Endodermal cell (in vitro differentiated cells): ENCODE measurements at regions not wholly inside any gene's neighbourhood (a gene's known extent, or its start where the extent isn't known, plus 50 kb on each side); places are given as distances from the start of the nearest gene placed in this dataset.

Experiments used
- DNase-seq: peaks from one replicate; pipeline ENCODE4 v3.0.0-alpha.2; 2017
- H3K27ac ChIP-seq: 2 replicates; pipeline ENCODE4 v1.5.1; 2013; ENCODE audit warnings: mild to moderate bottlenecking, low read depth, low read length, moderate library complexity
- H3K27me3 ChIP-seq: 2 replicates; pipeline ENCODE4 v1.6.1; 2013; ENCODE audit warnings: mild to moderate bottlenecking, low read length, moderate library complexity; ENCODE audit not compliant: insufficient read depth, control insufficient read depth, poor library complexity, severe bottlenecking
- H3K36me3 ChIP-seq: 2 replicates; pipeline ENCODE4 v1.7.0; 2013; ENCODE audit warnings: mild to moderate bottlenecking, low read length, moderate library complexity; ENCODE audit not compliant: control insufficient read depth, insufficient read depth
- H3K4me1 ChIP-seq: one replicate; pipeline ENCODE4 v1.7.0; 2013; ENCODE audit warnings: low read length; ENCODE audit not compliant: control insufficient read depth, insufficient read depth
- H3K4me3 ChIP-seq: 2 replicates; pipeline ENCODE4 v1.5.1; 2013; ENCODE audit warnings: mild to moderate bottlenecking, low read length, moderate library complexity
- H3K9ac ChIP-seq: 2 replicates; pipeline ENCODE4 v1.6.1; 2013; ENCODE audit warnings: mild to moderate bottlenecking, low read length, moderate library complexity; ENCODE audit not compliant: poor library complexity, severe bottlenecking; ENCODE audit errors: extremely low read depth
- H3K9me3 ChIP-seq: 2 replicates; pipeline ENCODE4 v1.6.1; 2013; ENCODE audit warnings: mild to moderate bottlenecking, low read length, moderate library complexity; ENCODE audit not compliant: control insufficient read depth
- H3K27ac Mint-ChIP-seq: 2 replicates; pipeline ENCODE4 v1.8.0; 2020; ENCODE audit warnings: mixed read lengths
- H3K27me3 Mint-ChIP-seq: 2 replicates; pipeline ENCODE4 v1.8.0; 2021; ENCODE audit warnings: mild to moderate bottlenecking, mixed read lengths; ENCODE audit not compliant: insufficient read depth
- H3K36me3 Mint-ChIP-seq: 2 replicates; pipeline ENCODE4 v1.8.0; 2020; ENCODE audit warnings: low read depth, mixed read lengths
- H3K4me1 Mint-ChIP-seq: 2 replicates; pipeline ENCODE4 v1.8.0; 2020; ENCODE audit warnings: mixed read lengths
- H3K4me3 Mint-ChIP-seq: 2 replicates; pipeline ENCODE4 v1.8.0; 2020; ENCODE audit warnings: mild to moderate bottlenecking, moderate library complexity, mixed read lengths
- H3K9me3 Mint-ChIP-seq: 2 replicates; pipeline ENCODE4 v1.8.0; 2020; ENCODE audit warnings: mild to moderate bottlenecking, mixed read lengths
- WGBS, 2 experiments: methylation state at CpG; one replicate each; pipeline versions ENCODE4 v1.1.5 to v1.1.7; 2013; ENCODE audit warnings: missing lambda C conversion rate in 2 of 2, mixed read lengths in 1 of 2; ENCODE audit not compliant: insufficient coverage in 1 of 2, insufficient read length in 1 of 2; 5-methylcytosine and 5-hydroxymethylcytosine counted together
- TF ChIP-seq, protein P1 (sequence below): fragments of 200-600 bp; sonication (generic); conservative IDR thresholded peaks from 2 replicates; pipeline ENCODE4 v1.5.0; 2021; ENCODE audit warnings: antibody characterized with exemption, mild to moderate bottlenecking

DNA sequence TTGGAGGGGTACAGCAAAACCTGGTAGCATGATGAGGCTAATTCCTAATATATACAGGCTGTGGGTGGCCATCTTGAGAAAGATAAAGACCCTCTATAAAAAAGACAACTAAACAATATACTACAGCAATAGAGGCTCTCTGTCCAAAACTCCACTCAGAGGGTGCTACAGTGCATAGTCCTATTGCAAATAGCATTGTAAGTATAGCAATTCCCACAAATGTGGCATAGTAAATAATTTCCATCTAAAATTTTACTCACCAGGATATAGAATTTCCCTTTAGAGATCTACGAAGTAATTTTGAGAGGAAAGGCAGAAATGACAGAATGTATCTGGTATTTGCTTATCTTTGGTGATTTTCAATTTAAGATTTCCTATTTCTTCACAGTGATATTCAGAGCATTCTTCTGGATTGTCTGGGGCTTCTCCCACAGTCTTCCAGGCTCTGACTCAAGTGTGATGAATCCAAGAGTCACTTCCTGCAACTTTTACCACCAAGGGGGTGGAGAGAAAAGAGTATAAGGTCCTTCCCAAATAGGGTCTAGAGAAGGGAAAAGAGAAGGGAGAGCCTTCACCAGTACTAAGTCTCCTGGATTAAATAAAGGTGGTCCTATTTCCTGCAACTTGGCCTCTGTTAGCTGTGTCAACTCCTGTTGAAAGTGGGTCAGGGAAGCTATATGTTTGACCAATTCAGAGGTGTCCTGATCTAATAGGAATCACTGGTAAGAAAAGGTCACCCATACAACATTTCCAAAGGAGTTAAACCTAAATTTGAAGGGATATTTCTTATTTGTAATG lies 1054.7 kb upstream of the CNTN5 start:
- no peak overlapping the region for H3K27ac Mint-ChIP-seq
- no peak overlapping the region for H3K4me3 Mint-ChIP-seq
- Histone ChIP-seq H3K36me3 (no peaks in the 10 kb centered on the region), H3K9me3 (no peaks in the 10 kb centered on the region), H3K9ac (no peak overlapping the region), H3K4me3 (no peak overlapping the region), H3K4me1 (no peaks in the 10 kb centered on the region), H3K27me3 (no peaks in the 10 kb centered on the region), H3K27ac (no peak overlapping the region)
- TF ChIP-seq, protein P1, sequence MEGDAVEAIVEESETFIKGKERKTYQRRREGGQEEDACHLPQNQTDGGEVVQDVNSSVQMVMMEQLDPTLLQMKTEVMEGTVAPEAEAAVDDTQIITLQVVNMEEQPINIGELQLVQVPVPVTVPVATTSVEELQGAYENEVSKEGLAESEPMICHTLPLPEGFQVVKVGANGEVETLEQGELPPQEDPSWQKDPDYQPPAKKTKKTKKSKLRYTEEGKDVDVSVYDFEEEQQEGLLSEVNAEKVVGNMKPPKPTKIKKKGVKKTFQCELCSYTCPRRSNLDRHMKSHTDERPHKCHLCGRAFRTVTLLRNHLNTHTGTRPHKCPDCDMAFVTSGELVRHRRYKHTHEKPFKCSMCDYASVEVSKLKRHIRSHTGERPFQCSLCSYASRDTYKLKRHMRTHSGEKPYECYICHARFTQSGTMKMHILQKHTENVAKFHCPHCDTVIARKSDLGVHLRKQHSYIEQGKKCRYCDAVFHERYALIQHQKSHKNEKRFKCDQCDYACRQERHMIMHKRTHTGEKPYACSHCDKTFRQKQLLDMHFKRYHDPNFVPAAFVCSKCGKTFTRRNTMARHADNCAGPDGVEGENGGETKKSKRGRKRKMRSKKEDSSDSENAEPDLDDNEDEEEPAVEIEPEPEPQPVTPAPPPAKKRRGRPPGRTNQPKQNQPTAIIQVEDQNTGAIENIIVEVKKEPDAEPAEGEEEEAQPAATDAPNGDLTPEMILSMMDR, result no peak
- WGBS, 2 experiments, result 100% methylated on average over 1 of the region's 1 CpG; no CpG with 5 or more reads in 1 of the 2 experiments
- no peaks in the 10 kb centered on the region for H3K36me3 Mint-ChIP-seq
- peaks cover 6% of the 10 kb centered on the region for H3K4me1 Mint-ChIP-seq
- no peaks in the 10 kb centered on the region for H3K27me3 Mint-ChIP-seq
- no peaks in the 10 kb centered on the region for H3K9me3 Mint-ChIP-seq
- DNase-seq, result no peak

DNA sequence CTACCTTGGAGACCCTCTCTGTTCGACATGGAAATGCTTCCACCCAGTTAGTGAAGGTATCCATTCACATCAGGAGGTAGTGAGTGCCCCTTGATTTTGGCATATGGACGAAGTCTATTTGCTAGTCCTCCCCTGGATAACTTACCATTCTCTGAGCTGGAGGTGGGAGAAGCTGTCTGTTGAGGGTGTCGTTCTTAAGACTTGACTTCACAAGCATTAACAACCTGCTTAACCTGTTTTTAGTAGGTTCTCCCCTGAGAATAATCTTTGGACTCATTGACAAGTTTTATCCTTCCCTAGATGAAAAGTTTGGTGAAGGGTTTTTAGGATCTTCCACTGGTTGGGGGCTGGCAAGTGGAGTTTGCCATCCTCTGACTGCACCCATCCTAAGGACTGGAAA lies 1053.8 kb upstream of the CNTN5 start:
- Mint-ChIP-seq H3K4me3 (no peak overlapping the region), H3K36me3 (no peaks in the 10 kb centered on the region), H3K27ac (no peak overlapping the region), H3K9me3 (no peaks in the 10 kb centered on the region), H3K4me1 (peaks cover 6% of the 10 kb centered on the region), H3K27me3 (no peaks in the 10 kb centered on the region)
- H3K27me3 ChIP-seq, result no peaks in the 10 kb centered on the region
- 85 to 93% methylated on average over 3 of the region's 3 CpGs for WGBS, 2 experiments
- no peaks in the 10 kb centered on the region for H3K4me1 ChIP-seq
- no peak overlapping the region for H3K27ac ChIP-seq
- H3K9me3 ChIP-seq, result no peaks in the 10 kb centered on the region
- no peak for DNase-seq
- no peak overlapping the region for H3K4me3 ChIP-seq
- TF ChIP-seq, protein P1, result no peak
- H3K36me3 ChIP-seq, result no peaks in the 10 kb centered on the region
- H3K9ac ChIP-seq, result no peak overlapping the region

DNA sequence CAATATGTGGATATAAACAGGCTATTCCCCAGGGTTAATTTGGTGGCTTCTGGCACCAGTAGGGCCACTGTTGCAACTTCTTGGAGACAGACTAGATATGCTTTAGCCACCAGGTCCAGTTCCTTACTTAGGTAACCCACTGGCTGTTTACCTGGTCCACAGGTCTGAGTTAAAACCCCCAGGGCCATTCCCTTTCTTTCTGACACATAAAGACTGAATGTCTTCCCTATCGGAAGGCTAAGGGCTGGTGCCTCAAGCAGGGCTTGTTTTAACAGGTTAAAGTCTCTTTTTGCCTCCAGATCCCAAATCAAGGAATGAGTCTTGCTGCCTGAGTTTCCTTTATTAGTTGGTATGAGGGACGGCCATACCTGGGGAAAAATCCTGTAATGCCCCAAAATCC lies 1052.7 kb upstream of the CNTN5 start:
- no peak overlapping the region for H3K9ac ChIP-seq
- H3K9me3 ChIP-seq, result no peaks in the 10 kb centered on the region
- no peak overlapping the region for H3K4me3 ChIP-seq
- WGBS, 2 experiments, result 75 to 93% methylated on average over 2 of the region's 2 CpGs
- Mint-ChIP-seq H3K9me3 (no peaks in the 10 kb centered on the region), H3K27ac (no peak overlapping the region), H3K36me3 (no peaks in the 10 kb centered on the region), H3K27me3 (no peaks in the 10 kb centered on the region), H3K4me1 (peaks cover 6% of the 10 kb centered on the region), H3K4me3 (no peak overlapping the region)
- no peaks in the 10 kb centered on the region for H3K36me3 ChIP-seq
- H3K27ac ChIP-seq, result no peak overlapping the region
- TF ChIP-seq, protein P1, result no peak
- DNase-seq, result no peak
- no peaks in the 10 kb centered on the region for H3K4me1 ChIP-seq
- H3K27me3 ChIP-seq, result no peaks in the 10 kb centered on the region
